NCI-H524 (cell line): ENCODE measurements at regions not wholly inside any gene's neighbourhood (a gene's known extent, or its start where the extent isn't known, plus 50 kb on each side); places are given as distances from the start of the nearest gene placed in this dataset.
"Not testable (repeated sequence)": the region's sequence is repeated elsewhere in the genome, so short reads cannot be mapped to it uniquely, and the experiment has no call there.

ENCODE experiments used
- DNase-seq, 2 experiments: peaks; one replicate each; lab custom pipeline; 2025; lab: John Stamatoyannopoulos, UW

DNA sequence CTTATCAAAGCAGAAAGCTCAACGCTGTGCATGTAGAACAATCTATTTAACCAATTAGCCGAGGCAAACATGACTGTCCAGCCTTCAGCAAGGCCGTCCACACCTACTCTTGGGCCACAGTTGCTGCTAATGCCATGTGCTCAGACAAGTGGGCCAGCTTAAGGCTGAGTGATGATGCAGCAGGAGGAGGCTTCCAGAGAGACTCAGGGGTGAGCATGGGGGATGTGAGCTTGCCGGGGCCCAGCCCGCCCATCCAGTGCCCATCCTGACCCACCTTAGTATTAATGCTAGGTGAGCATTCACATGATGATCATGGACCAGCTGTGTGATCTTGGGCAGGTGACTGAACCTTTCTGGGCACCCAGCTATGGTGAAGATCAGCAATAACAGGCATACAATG, 150.1 kb downstream of the TPRA1 start:
- no peak for DNase-seq

DNA sequence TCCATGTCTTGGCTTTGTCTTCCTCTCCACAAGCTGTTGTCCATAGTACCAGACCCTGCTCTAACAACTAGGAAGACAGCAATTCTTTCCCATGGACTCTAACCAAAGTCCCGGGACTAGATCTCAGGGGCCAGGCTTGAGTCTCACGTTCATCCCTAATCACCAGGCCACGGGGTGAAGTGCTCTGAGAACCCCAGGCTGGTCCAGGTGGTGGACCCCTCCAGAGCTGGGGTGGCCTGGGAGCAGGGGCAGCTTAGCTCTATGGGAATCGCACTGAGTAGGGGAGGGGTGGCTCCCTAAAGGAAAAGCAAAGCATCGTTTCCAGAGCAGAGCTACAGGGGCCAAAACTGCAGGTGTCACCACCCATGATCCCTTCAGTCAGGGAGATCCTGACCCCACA, 150.9 kb downstream of the TPRA1 start:
- DNase-seq: no peak

GRCh38 chr3:127438951-127439350, 151.1 kb upstream of the PRR20G start:
- DNase-seq: no peak

GRCh38 chr3:127438371-127438770, 150.5 kb upstream of the PRR20G start:
- no peak for DNase-seq

GRCh38 chr3:127435299-127435698, 147.5 kb upstream of the PRR20G start:
- not testable (repeated sequence) for DNase-seq

- DNase-seq: peak; percentile 91 to 95
These were observed 143.2 kb upstream of the PRR20G start for GRCh38 chr3:127431066-127431465.

- peak in 1 of 2 experiments; percentile 48 for DNase-seq
These were observed 140.6 kb upstream of the PRR20G start for GRCh38 chr3:127428344-127428997.

DNA sequence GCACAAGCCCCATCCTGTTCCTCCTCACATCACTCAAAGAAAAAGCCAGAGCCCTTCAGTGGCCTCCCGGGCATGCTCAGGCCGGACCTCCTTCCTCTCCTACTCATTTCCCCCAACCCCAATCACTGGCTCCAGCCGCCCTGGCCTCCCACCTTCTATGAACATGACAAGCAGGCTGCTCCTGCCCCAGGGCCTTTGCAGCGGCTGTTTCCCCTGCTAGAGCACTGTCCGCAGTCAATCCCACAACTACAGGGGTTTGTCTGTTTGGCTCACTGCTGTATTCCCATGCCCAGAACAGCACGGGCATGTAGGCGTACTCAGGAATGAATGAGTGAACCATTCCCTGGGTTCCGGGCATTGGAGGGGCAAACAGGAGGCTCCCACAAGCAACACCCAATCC, 139.8 kb upstream of the PRR20G start:
- DNase-seq: no peak

- no peak for DNase-seq
These were observed 139.3 kb upstream of the PRR20G start for GRCh38 chr3:127427156-127427555.

DNA sequence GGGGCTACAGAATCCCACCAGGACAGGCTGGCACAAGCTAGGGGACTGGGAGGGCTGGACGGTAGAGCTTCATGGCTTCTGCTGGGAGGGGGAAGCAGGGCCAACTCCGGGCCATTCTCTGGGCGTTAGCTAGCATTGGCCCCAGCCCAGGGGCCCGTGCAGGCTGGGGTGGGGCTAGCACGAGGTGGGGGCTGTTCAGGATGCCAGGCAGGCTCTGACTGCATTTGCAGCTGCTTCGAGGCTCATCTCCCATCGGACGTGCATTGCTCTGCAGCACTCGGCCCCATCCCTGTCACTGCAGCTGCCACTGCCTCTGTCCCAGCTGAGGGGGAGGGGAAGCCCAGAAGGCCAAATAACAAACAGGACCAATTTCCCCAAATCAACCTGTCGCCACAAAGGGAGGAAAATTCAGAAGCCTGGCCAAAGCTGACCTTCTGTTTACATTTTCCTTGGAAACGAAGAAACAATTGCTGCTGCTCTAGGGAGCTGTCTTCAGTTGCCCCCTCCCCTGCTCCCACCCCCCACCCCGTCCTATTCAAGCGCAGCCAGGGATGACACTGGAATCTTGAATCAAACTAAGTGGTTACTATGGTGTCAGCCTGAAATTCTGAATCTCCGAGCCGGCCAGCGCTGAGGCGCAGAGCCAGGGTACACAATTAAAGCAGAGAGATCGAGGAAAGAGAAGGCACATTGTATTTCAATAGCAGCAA, 138.8 kb upstream of the PRR20G start:
- DNase-seq: peak in 1 of 2 experiments; percentile 22

DNA sequence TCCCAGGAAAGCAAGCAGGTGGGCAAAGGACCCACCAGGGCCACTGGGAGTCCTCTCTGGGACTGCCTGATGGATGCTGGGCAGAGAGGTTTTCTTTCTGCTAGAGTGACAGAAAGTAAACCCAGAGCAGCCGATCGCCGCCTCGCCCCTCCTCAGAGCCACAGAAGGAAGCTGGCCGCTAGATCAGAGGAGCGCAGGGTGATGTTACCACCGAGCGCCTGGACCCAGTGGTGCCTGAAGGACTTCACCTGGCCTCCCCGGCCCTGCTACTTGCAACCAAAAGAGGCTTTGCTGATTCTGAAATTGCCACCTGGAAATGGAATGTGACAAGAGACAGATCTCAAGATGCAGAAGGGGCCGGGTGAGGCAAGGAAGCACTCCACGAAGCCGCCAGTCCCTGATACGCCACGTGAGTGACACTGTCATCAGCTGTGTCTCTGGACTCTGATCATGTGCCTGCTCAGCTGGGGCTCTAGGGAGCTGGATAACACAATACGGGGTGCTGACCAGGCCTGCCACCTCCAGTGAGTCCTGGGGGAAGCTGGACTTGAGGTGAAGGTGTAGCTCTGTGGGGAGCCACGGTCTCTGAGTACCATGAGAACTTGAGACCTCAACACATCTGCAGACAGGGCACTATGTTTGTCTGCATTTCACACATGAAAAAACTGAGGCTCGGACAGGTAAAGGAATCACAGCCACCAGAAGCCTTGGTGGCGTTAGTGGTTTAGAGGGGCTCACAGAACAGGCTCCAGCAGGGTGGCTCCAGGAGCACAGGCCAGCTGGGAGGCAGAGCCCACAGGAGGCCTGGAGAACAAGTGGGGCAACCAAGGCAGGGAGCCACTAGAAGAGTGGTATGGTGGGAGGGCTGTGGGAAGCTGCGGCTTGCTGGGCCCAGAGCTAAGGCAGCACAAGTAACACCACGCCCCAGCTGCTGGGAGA, 137.9 kb upstream of the PRR20G start:
- no peak for DNase-seq

DNA sequence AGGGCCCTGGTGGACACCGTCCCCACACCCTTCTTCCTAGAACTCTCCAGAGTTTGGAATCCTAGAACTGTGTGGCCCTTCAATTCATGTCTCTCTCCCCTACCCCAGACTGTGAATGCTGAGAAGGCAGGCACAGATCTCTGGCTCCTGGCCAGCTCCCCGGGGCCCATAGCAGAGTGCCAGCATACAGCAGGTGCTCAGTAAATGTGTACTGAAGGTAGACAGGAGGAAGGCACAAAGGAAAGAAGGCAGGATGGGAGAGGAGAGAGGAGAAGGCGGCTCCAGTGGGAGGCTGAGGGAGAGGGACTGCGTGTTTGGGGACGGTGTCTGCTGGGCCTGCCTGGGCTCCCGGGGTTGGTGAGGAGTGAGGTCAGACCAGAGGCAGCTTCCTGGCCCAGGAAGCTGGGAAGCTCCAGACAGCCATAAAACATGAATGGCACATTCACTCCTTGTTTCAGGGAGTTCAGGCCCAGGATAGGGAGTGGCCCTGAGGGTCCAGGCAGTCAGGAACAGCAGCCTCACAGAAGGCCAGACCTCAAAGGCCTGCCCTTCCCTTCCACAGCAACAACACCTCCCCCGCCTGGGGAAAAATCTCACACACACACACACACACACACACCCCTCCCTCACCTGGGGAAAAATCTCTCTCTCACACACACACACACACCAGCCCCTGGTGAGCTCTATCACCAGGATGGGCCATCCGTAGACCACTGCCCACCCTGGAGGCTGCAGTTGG, 137.1 kb upstream of the PRR20G start:
- DNase-seq: no peak

GRCh38 chr3:127423856-127424765, 136.3 kb upstream of the PRR20G start:
- DNase-seq: no peak

- no peak for DNase-seq
These were observed 135.0 kb upstream of the PRR20G start for GRCh38 chr3:127422663-127423375.

DNA sequence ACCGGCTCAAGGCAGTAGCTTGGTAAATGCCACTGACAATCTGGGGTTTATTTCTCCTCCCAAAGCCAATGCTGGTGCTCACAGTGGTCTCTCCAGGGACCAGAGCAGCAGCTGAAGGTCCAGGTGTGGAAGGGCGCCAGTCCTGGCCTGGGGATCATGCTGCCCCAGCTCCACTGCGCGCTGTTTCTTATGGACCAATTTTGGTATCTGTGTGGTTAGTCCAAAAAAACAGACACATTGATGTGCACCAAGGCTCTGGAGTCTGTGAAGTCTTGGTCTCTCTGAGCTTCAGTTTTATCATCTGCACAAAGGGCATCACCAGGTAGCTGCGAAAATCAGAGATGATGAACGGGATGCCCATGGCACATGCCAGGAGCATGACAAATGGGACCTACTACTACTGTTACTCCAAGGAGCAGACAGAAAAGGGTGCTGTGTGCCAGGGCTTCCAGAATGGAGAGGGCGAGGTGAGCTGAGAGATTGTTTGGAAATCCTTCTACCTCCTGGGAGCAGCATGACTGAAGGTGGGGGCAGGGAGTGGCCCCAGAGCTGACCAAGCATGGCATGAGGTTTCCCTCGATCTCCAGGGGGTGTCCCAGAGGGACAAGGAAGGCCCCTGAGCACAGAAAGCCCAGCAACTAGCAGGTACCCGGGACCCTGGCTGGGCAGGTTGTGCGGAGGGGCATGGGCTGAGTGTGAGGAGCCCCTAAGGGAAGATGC, 134.3 kb upstream of the PRR20G start:
- no peak for DNase-seq

DNA sequence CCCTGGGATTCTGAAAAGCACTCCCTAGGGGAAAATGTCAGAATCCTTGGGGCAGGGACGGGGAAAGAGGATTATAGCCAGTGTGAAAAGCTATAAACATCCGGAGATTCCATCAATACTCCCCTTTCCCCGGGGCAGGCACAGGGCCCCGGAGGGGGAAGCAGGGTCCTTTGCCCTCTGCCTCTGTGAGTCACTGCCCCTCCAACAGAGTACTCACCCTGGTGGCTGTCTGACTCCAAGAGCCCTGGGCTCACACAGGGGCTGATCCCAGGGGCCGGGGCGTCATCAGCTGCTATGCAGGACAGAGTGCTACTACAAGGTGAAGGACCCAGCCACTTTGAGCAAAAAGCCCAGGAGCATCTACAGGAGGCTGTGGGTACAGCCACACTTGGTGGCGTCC, 133.0 kb upstream of the PRR20G start:
- DNase-seq: no peak

DNA sequence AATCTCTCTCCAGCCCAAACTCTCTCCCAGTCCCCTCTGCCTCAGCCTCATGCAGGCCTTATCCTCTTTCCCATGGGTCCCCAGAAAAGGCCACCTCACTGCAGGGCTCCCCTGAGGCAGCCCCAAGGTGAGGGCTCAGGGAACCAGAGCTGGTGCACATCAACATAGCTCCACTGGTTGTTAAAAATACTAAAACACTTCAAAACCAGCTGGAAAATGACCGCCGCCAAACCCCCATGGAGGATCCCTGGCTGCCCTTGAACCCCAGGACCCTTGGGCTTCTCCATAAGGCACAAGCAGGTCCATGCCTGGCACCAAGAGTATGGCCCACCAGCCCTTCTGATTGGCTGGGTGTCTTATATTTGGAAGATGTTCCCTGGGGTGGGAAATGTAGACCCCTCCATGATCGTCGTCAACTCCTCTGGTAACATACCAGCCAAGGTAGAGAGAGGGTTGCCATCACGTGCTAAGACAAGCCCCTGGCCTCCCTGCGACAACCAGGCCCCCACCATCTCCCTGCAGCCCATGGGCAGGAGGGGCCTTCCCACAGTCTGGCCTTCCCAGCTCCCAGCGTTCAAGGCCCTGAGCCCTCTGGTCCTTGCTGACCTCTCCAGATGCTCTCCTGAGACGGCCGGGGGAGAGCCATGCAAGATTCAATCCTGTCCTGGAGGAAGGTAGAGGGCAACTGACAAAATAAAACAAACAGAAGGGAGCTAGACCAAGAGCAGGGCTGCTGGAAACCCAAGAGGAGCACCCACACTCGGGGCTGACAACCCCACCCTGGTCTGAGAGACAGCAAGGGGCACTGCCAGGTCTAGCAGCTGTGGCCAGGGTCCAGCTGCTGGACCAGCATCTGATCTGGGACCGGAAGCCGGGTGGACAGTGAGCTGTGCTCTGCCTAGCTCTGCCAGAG, 132.1 kb upstream of the PRR20G start:
- no peak for DNase-seq

GRCh38 chr3:127419182-127419581, 131.3 kb upstream of the PRR20G start:
- DNase-seq: peak; percentile 19 to 31
